A549 (cell line): ENCODE measurements at regions not wholly inside any gene's neighbourhood (a gene's known extent, or its start where the extent isn't known, plus 50 kb on each side); places are given as distances from the start of the nearest gene placed in this dataset.

ENCODE experiments used
- ATAC-seq, 2 experiments: fragments of 200-7000 bp in 1 of 2; fragments of >200 bp in 1 of 2; cut with Nextera tagmentation in 1 of 2; cut with Tn5 transposase in 1 of 2; 3 replicates each; pipeline versions ENCODE4 v1.8.0 to v1.9.1; 2018 to 2020; ENCODE audit warnings: mild to moderate bottlenecking in 1 of 2, moderate library complexity in 1 of 2
- CTCF ChIA-PET: fragments of 300-600 bp; sonication (Branson Sonifier 250); formaldehyde crosslinking; extraction: SDS; loops from one replicate; lab custom pipeline; 2021; ENCODE audit warnings: antibody characterized with exemption, inconsistent platforms; lab: Yijun Ruan, JAX
- POLR2A ChIA-PET: fragments of 350-600 bp; formaldehyde crosslinking; extraction: SDS; loops from one replicate; lab custom pipeline; 2021; ENCODE audit warnings: antibody characterized with exemption, inconsistent platforms; lab: Yijun Ruan, JAX
- DNase-seq, 2 experiments: peaks; one replicate each; pipeline versions ENCODE4 v3.0.0 to v3.0.0-alpha.2; 2011 to 2016; ENCODE audit warnings: low read depth in 1 of 2, low spot score in 1 of 2
- FAIRE-seq: peaks from 2 replicates; lab custom pipeline; 2011; peaks lifted over from hg19 to GRCh38; lab: Jason Lieb, UNC
- H3K27ac ChIP-seq, 2 experiments: fragments of >200 bp; sonication (Bioruptor Twin); formaldehyde crosslinking; 3 replicates each; pipeline ENCODE4 v1.5.1; 2016 to 2017
- H3K4me1 ChIP-seq: fragments of >200 bp; sonication (Bioruptor Twin); formaldehyde crosslinking; 3 replicates; pipeline ENCODE4 v1.6.1; 2016
- H3K4me2 ChIP-seq: fragments of >200 bp; sonication (Bioruptor Twin); formaldehyde crosslinking; 3 replicates; pipeline ENCODE4 v1.6.1; 2016
- H3K4me3 ChIP-seq: fragments of >200 bp; sonication (Bioruptor Twin); formaldehyde crosslinking; 3 replicates; pipeline ENCODE4 v1.5.1; 2016
- H3K9me3 ChIP-seq: fragments of >200 bp; sonication (Bioruptor Twin); formaldehyde crosslinking; 3 replicates; pipeline ENCODE4 v1.6.1; 2016
- CBX2 ChIP-seq: fragments of 200-600 bp; sonication (generic); IDR thresholded peaks from 2 replicates; pipeline ENCODE4 v1.6.1; 2016; ENCODE audit warnings: low read depth, mild to moderate bottlenecking, borderline replicate concordance
- CHD2 ChIP-seq: fragments of 150-350 bp; IDR thresholded peaks from 2 replicates; pipeline ENCODE4 v1.6.1; 2014; ENCODE audit warnings: low read length; ENCODE audit not compliant: partially characterized antibody
- EHF ChIP-seq: fragments of 250-450 bp; sonication (Bioruptor Pico); IDR thresholded peaks from 2 replicates; pipeline ENCODE4 v1.5.0; 2020; ENCODE audit warnings: mild to moderate bottlenecking
- EP300 ChIP-seq, 2 experiments: fragments of >200 bp; sonication (Bioruptor Twin); formaldehyde crosslinking; IDR thresholded peaks; 2 replicates in 1 of 2; 3 replicates in 1 of 2; pipeline ENCODE4 v1.6.1; 2016 to 2017
- FOSB ChIP-seq: fragments of 250-450 bp; sonication (Bioruptor Pico); IDR thresholded peaks from 2 replicates; pipeline ENCODE4 v1.5.0; 2020; ENCODE audit warnings: mild to moderate bottlenecking, moderate library complexity
- GATA3 ChIP-seq: IDR thresholded peaks from 2 replicates; pipeline ENCODE4 v1.6.1; 2012; ENCODE audit warnings: borderline replicate concordance
- HEYL ChIP-seq: fragments of 250-450 bp; sonication (Bioruptor Pico); IDR thresholded peaks from 2 replicates; pipeline ENCODE4 v1.8.0; 2021; ENCODE audit warnings: mild to moderate bottlenecking, moderate library complexity
- HOXB13 ChIP-seq: fragments of 250-450 bp; sonication (Bioruptor Pico); IDR thresholded peaks from 2 replicates; pipeline ENCODE4 v1.5.0; 2020; ENCODE audit warnings: low read depth, mild to moderate bottlenecking, moderate library complexity
- JUN ChIP-seq, 2 experiments: fragments of >200 bp; sonication (Bioruptor Twin); formaldehyde crosslinking; IDR thresholded peaks; 2 replicates in 1 of 2; 3 replicates in 1 of 2; pipeline ENCODE4 v1.6.1; 2016 to 2017
- JUNB ChIP-seq: fragments of >200 bp; sonication (Bioruptor Twin); formaldehyde crosslinking; IDR thresholded peaks from 2 replicates; pipeline ENCODE4 v1.6.1; 2016
- MAZ ChIP-seq: fragments of 150-350 bp; IDR thresholded peaks from 2 replicates; pipeline ENCODE4 v1.6.1; 2014; ENCODE audit warnings: antibody characterized with exemption, low read depth, low read length, borderline replicate concordance
- MYC ChIP-seq: IDR thresholded peaks from 2 replicates; pipeline ENCODE4 v1.6.1; 2012; ENCODE audit warnings: mild to moderate bottlenecking, inconsistent platforms, low read length, improper control_type of control experiment, borderline replicate concordance
- NPAS2 ChIP-seq: fragments of 250-450 bp; sonication (Bioruptor Pico); IDR thresholded peaks from 2 replicates; pipeline ENCODE4 v1.8.0; 2022; ENCODE audit warnings: mild to moderate bottlenecking, moderate library complexity, borderline replicate concordance
- PHF8 ChIP-seq: fragments of 200-600 bp; sonication (generic); IDR thresholded peaks from 2 replicates; pipeline ENCODE4 v1.6.1; 2016; ENCODE audit warnings: low read depth, mild to moderate bottlenecking, antibody characterized with exemption, moderate library complexity, borderline replicate concordance
- POLR2A ChIP-seq: IDR thresholded peaks from 2 replicates; pipeline ENCODE4 v1.6.1; 2012; ENCODE audit warnings: mild to moderate bottlenecking, low read length
- RCOR1 ChIP-seq: fragments of 150-350 bp; IDR thresholded peaks from 2 replicates; pipeline ENCODE4 v1.6.1; 2014; ENCODE audit warnings: antibody characterized with exemption, low read length, low read depth
- TFCP2L1 ChIP-seq: fragments of 250-450 bp; sonication (Bioruptor Pico); IDR thresholded peaks from 2 replicates; pipeline ENCODE4 v1.5.0; 2021; ENCODE audit warnings: mild to moderate bottlenecking
- ZFP36 ChIP-seq: fragments of 450-650 bp; IDR thresholded peaks from 2 replicates; pipeline ENCODE4 v1.6.1; 2014; ENCODE audit warnings: borderline replicate concordance; ENCODE audit not compliant: partially characterized antibody
- WGBS: methylation state at CpG from one replicate; pipeline ENCODE4 v1.1.6; 2017; ENCODE audit errors: missing lambda C conversion rate; 5-methylcytosine and 5-hydroxymethylcytosine counted together
- TF ChIP-seq, protein P1 (sequence below): IDR thresholded peaks from 2 replicates; pipeline ENCODE4 v1.6.1; 2012; ENCODE audit warnings: low read depth, borderline replicate concordance
- TF ChIP-seq, protein P2 (sequence below): fragments of 150-350 bp; IDR thresholded peaks from 2 replicates; pipeline ENCODE4 v1.6.1; 2014; ENCODE audit warnings: low read depth, mild to moderate bottlenecking, low read length
- TF ChIP-seq, protein P3 (sequence below): IDR thresholded peaks from 2 replicates; pipeline ENCODE4 v1.6.1; 2012

DNA sequence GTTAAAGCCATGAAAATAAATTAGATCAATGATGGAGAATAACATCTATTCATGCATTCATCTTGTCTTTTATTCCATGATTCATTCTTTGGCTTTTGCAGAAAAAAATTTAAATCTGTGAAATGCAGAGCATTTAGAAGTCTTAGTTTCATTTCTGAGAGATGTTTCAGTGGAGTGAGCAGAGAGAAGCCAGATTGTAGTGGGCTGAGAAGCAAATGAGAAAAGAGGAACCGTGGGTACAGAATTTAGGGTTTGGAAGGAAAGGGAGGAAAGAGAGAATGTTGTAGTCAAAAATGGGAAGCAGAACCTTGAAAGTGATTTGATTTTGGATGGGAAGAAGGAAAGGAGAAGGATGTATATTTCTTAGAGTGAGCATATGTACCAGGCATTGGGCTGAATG is 260.3 kb upstream of the MAN1A1 start:
- POLR2A ChIA-PET, result no interaction called here
- DNase-seq (no peak), FAIRE-seq (no peak), ATAC-seq (no peak)
- Histone ChIP-seq H3K4me3 (no peak overlapping the region), H3K4me2 (no peak overlapping the region), H3K9me3 (no peaks in the 10 kb centered on the region), H3K4me1 (no peaks in the 10 kb centered on the region), H3K27ac (no peak overlapping the region)
- TF ChIP-seq, protein P1, sequence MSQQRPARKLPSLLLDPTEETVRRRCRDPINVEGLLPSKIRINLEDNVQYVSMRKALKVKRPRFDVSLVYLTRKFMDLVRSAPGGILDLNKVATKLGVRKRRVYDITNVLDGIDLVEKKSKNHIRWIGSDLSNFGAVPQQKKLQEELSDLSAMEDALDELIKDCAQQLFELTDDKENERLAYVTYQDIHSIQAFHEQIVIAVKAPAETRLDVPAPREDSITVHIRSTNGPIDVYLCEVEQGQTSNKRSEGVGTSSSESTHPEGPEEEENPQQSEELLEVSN, result no peak
- TF ChIP-seq, protein P2, sequence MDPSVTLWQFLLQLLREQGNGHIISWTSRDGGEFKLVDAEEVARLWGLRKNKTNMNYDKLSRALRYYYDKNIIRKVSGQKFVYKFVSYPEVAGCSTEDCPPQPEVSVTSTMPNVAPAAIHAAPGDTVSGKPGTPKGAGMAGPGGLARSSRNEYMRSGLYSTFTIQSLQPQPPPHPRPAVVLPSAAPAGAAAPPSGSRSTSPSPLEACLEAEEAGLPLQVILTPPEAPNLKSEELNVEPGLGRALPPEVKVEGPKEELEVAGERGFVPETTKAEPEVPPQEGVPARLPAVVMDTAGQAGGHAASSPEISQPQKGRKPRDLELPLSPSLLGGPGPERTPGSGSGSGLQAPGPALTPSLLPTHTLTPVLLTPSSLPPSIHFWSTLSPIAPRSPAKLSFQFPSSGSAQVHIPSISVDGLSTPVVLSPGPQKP, result no peak
- no peak for TF ChIP-seq EHF (CRISPR knock-in tag)
- no peak for TF ChIP-seq FOSB (CRISPR knock-in tag)
- TF ChIP-seq CBX2, result no peak
- TF ChIP-seq NPAS2 (CRISPR knock-in tag), result no peak
- no peak for TF ChIP-seq GATA3
- CTCF ChIA-PET, result no interaction called here
- WGBS, result 0% methylated on average over 1 of the region's 1 CpG

DNA sequence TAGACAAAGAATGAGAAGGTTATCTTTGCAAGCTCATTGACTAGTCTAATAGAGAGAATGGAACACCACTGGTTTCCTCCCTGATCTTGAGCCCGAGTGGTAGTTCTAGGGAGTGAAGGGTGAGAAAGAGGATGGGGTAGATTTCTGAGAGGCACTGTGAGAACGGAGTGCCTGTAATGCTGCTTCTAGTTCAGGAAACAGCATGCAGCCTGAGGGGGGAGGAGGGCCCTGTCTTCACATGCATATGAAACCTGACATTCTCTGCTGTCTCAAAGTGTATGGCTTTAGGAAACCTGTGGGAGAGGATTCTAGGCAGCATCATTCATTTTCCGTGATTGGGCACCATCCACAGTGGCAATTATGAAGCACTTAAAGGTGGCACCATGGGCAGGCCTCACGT is 259.4 kb upstream of the MAN1A1 start:
- FAIRE-seq (no peak), ATAC-seq (no peak), DNase-seq (no peak)
- CTCF ChIA-PET, result no interaction called here
- POLR2A ChIA-PET, result no interaction called here
- TF ChIP-seq POLR2A (no peak), CHD2 (no peak), JUN (IDR thresholded peaks at IDR 0.05) (no peak), RCOR1 (no peak), EP300 (IDR thresholded peaks at IDR 0.05) (no peak), JUNB (no peak), ZFP36 (no peak), TFCP2L1 (no peak), HOXB13 (no peak), PHF8 (no peak), FOSB (CRISPR knock-in tag) (no peak), MYC (no peak)
- TF ChIP-seq, protein P2, result no peak
- TF ChIP-seq, protein P3, sequence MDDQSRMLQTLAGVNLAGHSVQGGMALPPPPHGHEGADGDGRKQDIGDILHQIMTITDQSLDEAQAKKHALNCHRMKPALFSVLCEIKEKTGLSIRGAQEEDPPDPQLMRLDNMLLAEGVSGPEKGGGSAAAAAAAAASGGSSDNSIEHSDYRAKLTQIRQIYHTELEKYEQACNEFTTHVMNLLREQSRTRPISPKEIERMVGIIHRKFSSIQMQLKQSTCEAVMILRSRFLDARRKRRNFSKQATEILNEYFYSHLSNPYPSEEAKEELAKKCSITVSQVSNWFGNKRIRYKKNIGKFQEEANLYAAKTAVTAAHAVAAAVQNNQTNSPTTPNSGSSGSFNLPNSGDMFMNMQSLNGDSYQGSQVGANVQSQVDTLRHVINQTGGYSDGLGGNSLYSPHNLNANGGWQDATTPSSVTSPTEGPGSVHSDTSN, result no peak
- no peaks in the 10 kb centered on the region for H3K9me3 ChIP-seq
- H3K4me2 ChIP-seq, result no peak overlapping the region
- no peak overlapping the region for H3K4me3 ChIP-seq
- H3K4me1 ChIP-seq, result no peaks in the 10 kb centered on the region
- H3K27ac ChIP-seq, result no peak overlapping the region
- 16% methylated on average over 4 of the region's 4 CpGs for WGBS

GRCh38 chr6:119604124-119604523 is 254.6 kb upstream of the MAN1A1 start:
- ATAC-seq (no peak), DNase-seq (no peak)
- no peak overlapping the region for H3K4me2 ChIP-seq
- no peak overlapping the region for H3K27ac ChIP-seq
- no peaks in the 10 kb centered on the region for H3K9me3 ChIP-seq
- TF ChIP-seq MAZ (no peak), HEYL (CRISPR knock-in tag) (no peak)
- TF ChIP-seq, all 56 proteins: peak for 0
- WGBS, result 0% methylated on average over 1 of the region's 1 CpG
- no peak overlapping the region for H3K4me3 ChIP-seq
- no peaks in the 10 kb centered on the region for H3K4me1 ChIP-seq
- ChIA-PET CTCF (no interaction called here), POLR2A (no interaction called here)
- FAIRE-seq, result no peak
